Adrenal gland (tissue), 9 donors: ENCODE measurements at regions not wholly inside any gene's neighbourhood (a gene's known extent, or its start where the extent isn't known, plus 50 kb on each side); places are given as distances from the start of the nearest gene placed in this dataset.

Experiments
- DNase-seq, 7 donors: peaks; one replicate each; pipeline ENCODE4 v3.0.0-alpha.2; 2019 to 2020
- H3K27ac ChIP-seq, 5 donors: fragments of 200-600 bp; sonication (generic) in 4 of 5; 1 replicate in 3 of 5; 2 replicates in 2 of 5; pipeline versions ENCODE4 v1.5.1 to v1.8.0; 2016 to 2020; ENCODE audit warnings: mild to moderate bottlenecking in 1 of 5
- H3K27me3 ChIP-seq: fragments of 200-600 bp; 2 replicates; pipeline ENCODE4 v1.8.0; 2021
- H3K36me3 ChIP-seq, 2 donors: fragments of 200-600 bp; replicated peaks in 1 of 2; 1 replicate in 1 of 2; 2 replicates in 1 of 2; pipeline versions ENCODE4 v1.5.1 to v1.8.0; 2018 to 2022
- H3K4me1 ChIP-seq, 2 donors: fragments of 200-600 bp; replicated peaks in 1 of 2; 1 replicate in 1 of 2; 2 replicates in 1 of 2; pipeline versions ENCODE4 v1.5.1 to v1.8.0; 2018 to 2021
- H3K4me3 ChIP-seq, 4 donors: fragments of 200-600 bp; sonication (generic) in 3 of 4; one replicate each; pipeline ENCODE4 v1.5.1; 2016 to 2018
- H3K9me3 ChIP-seq, 3 donors: fragments of 200-600 bp; sonication (generic) in 1 of 3; replicated peaks in 1 of 3; 1 replicate in 2 of 3; 2 replicates in 1 of 3; pipeline versions ENCODE4 v1.5.1 to v1.8.0; 2016 to 2021
- CTCF ChIP-seq, 6 experiments: fragments of 450-650 bp in 4 of 6; fragments of 200-600 bp in 2 of 6; sonication (generic) in 1 of 6; IDR thresholded peaks; 1 replicate in 5 of 6; 2 replicates in 1 of 6; pipeline versions ENCODE4 v1.5.1 to v1.8.0; 2016 to 2021; ENCODE audit warnings: antibody characterized with exemption in 6 of 6, mild to moderate bottlenecking in 2 of 6, moderate library complexity in 1 of 6
- POLR2A ChIP-seq, 2 donors: fragments of 450-650 bp; IDR thresholded peaks; one replicate each; pipeline ENCODE4 v1.6.1; 2017; ENCODE audit warnings: antibody characterized with exemption in 2 of 2, mild to moderate bottlenecking in 2 of 2, moderate library complexity in 1 of 2
- WGBS, 4 donors: extraction: QIAGEN DNeasy Blood & Tissue Kit in 2 of 4; methylation state at CpG; one replicate each; pipeline versions ENCODE4 v1.1.5 to v1.1.7; 2013 to 2017; 5-methylcytosine and 5-hydroxymethylcytosine counted together
- intact Hi-C, 2 donors: fragments of 100-400 bp; cut with DNase I; formaldehyde crosslinking; loops; one replicate each; pipeline versions ENCODE4 v1.14.1 to v1.15.0; 2022 to 2023
- donor health status: healthy with polysubstance abuse.
- donor health status: Bipolar disorder and iron deficiency.
- donor health status: DM: yes; HTN: yes; CAD: no.
- donor health status: DM: no; HTN: no; CAD: no.
- donor health status: DM: no; HTN: no; CAD: no.

- H3K9me3 ChIP-seq, result no peaks in the 10 kb centered on the region
- no peak for DNase-seq
- TF ChIP-seq CTCF (IDR thresholded peaks at IDR 0.05), result no peak
- TF ChIP-seq POLR2A (IDR thresholded peaks at IDR 0.05), result no peak
- 85 to 89% (median 87%) methylated on average over 10 of the region's 10 CpGs for WGBS, 4 donors
- no peak overlapping the region for H3K4me3 ChIP-seq
- no peaks in the 10 kb centered on the region for H3K4me1 ChIP-seq
- no peak overlapping the region for H3K27ac ChIP-seq
- H3K36me3 ChIP-seq, result no peaks in the 10 kb centered on the region
- H3K27me3 ChIP-seq, result no peaks in the 10 kb centered on the region
- intact Hi-C loops, result no loop called here
These were observed 538.8 kb upstream of the ZNF462 start for GRCh38 chr9:106324053-106324585.

GRCh38 chr9:106324591-106325280, 538.2 kb upstream of the ZNF462 start:
- H3K27ac ChIP-seq, result no peak overlapping the region
- no peaks in the 10 kb centered on the region for H3K36me3 ChIP-seq
- H3K4me1 ChIP-seq, result no peaks in the 10 kb centered on the region
- WGBS, 4 donors, result 53 to 72% (median 65%) methylated on average over 7 of the region's 7 CpGs
- no peak for TF ChIP-seq CTCF (IDR thresholded peaks at IDR 0.05)
- TF ChIP-seq POLR2A (IDR thresholded peaks at IDR 0.05), result no peak
- H3K9me3 ChIP-seq, result no peaks in the 10 kb centered on the region
- H3K27me3 ChIP-seq, result no peaks in the 10 kb centered on the region
- intact Hi-C loops, result no loop called here
- DNase-seq, result no peak
- no peak overlapping the region for H3K4me3 ChIP-seq

- no peaks in the 10 kb centered on the region for H3K9me3 ChIP-seq
- H3K36me3 ChIP-seq, result no peaks in the 10 kb centered on the region
- H3K4me1 ChIP-seq, result no peaks in the 10 kb centered on the region
- no peak overlapping the region for H3K4me3 ChIP-seq
- no peak for DNase-seq
- intact Hi-C loops, result no loop called here
- H3K27me3 ChIP-seq, result no peaks in the 10 kb centered on the region
- WGBS, 4 donors, result 95 to 96% (median 96%) methylated on average over 4 of the region's 4 CpGs
- no peak overlapping the region for H3K27ac ChIP-seq
- no peak for TF ChIP-seq CTCF (IDR thresholded peaks at IDR 0.05)
- no peak for TF ChIP-seq POLR2A (IDR thresholded peaks at IDR 0.05)
These were observed 536.5 kb upstream of the ZNF462 start for GRCh38 chr9:106326493-106326892.

DNA sequence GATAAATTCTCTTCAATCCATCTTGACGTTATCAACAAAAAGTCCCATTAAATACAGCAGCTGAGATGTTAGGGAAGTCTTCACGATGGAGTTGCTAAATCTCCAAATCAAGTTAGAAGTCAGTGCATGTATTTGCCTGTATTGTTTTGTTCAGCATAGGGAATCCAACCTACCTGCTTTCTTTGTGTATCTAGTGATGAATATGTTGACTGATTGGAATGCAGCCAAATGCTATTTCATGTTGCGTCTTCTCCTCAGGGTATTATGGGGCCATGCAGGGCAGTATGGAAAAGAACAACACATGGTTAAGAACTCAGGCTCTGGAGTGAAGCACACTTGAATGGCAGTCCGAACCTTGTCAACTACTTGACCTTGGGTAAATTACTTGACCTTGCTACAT, 529.5 kb upstream of the ZNF462 start:
- TF ChIP-seq CTCF (IDR thresholded peaks at IDR 0.05) (no peak), POLR2A (IDR thresholded peaks at IDR 0.05) (no peak)

More for the DNA sequence above, 529.5 kb upstream of the ZNF462 start:
- Histone ChIP-seq H3K27me3 (no peaks in the 10 kb centered on the region), H3K4me3 (no peak overlapping the region), H3K9me3 (no peaks in the 10 kb centered on the region), H3K36me3 (no peaks in the 10 kb centered on the region), H3K27ac (no peak overlapping the region), H3K4me1 (no peaks in the 10 kb centered on the region)
- no peak for DNase-seq
- WGBS, 4 donors, result 75 to 82% (median 81%) methylated on average over 4 of the region's 4 CpGs
- intact Hi-C loops, result no loop called here
